K562 (cell line): ENCODE measurements at regions not wholly inside any gene's neighbourhood (a gene's known extent, or its start where the extent isn't known, plus 50 kb on each side); places are given as distances from the start of the nearest gene placed in this dataset.

Experiments used
- ATAC-seq: fragments of 200-7000 bp; cut with Tn5 transposase; 3 replicates; pipeline ENCODE4 v1.9.1; 2020; ENCODE audit warnings: moderate library complexity
- BruUV-seq: library from RNA; stranded (reverse); fragments of 400-500 nt; replicated peaks from 2 replicates; lab custom pipeline; 2021; lab: Mats Ljungman, UMichigan
- CTCF ChIA-PET: fragments of 300-600 bp; formaldehyde crosslinking; extraction: SDS; loops from one replicate; lab custom pipeline; 2021; ENCODE audit warnings: low intra/inter-chr PET ratio; lab: Yijun Ruan, JAX
- POLR2A ChIA-PET: fragments of 300-600, 350-650 bp; sonication (Branson Sonifier 250); formaldehyde crosslinking; extraction: SDS; loops from one replicate; lab custom pipeline; 2021; ENCODE audit warnings: antibody characterized with exemption, inconsistent platforms; lab: Yijun Ruan, JAX
- DNase-seq, 4 experiments: peaks; one replicate each; pipeline versions ENCODE4 v3.0.0 to v3.0.0-alpha.2; 2011 to 2018; ENCODE audit warnings: low spot score in 3 of 4, mixed read lengths in 3 of 4; ENCODE audit errors: extremely low read depth in 1 of 4
- FAIRE-seq: peaks from 2 replicates; lab custom pipeline; 2011; peaks lifted over from hg19 to GRCh38; lab: Jason Lieb, UNC
- H2AFZ ChIP-seq: 2 replicates; pipeline ENCODE4 v1.6.0; 2011; ENCODE audit warnings: low read depth, low read length, control low read depth, inconsistent platforms
- H3K27ac ChIP-seq: fragments of 200-600 bp; 3 replicates; pipeline ENCODE4 v1.8.0; 2011; ENCODE audit warnings: low read depth, mild to moderate bottlenecking, control low read depth, inconsistent platforms, low read length, moderate library complexity, mixed read lengths; ENCODE audit errors: extremely low read depth
- H3K27me3 ChIP-seq, 2 experiments: fragments of 300-600 bp in 1 of 2; 2 replicates in 1 of 2; 3 replicates in 1 of 2; pipeline versions ENCODE4 v1.6.0 to v1.8.0; 2011; ENCODE audit warnings: inconsistent platforms in 2 of 2, low read length in 2 of 2, mild to moderate bottlenecking in 1 of 2, mixed read lengths in 1 of 2, moderate library complexity in 1 of 2; ENCODE audit not compliant: control insufficient read depth in 2 of 2, insufficient read depth in 2 of 2
- H3K36me3 ChIP-seq: fragments of 300-600 bp; 3 replicates; pipeline ENCODE4 v1.8.0; 2011; ENCODE audit warnings: mild to moderate bottlenecking, low read length, inconsistent platforms; ENCODE audit not compliant: control insufficient read depth, insufficient read depth
- H3K4me1 ChIP-seq, 2 experiments: fragments of 200-600 bp in 1 of 2; replicated peaks in 1 of 2; 2 replicates in 1 of 2; 3 replicates in 1 of 2; pipeline versions ENCODE4 v1.5.1 to v1.8.0; 2011; ENCODE audit warnings: inconsistent platforms in 2 of 2, low read length in 2 of 2, mild to moderate bottlenecking in 1 of 2, mixed read lengths in 1 of 2, moderate library complexity in 1 of 2; ENCODE audit not compliant: control insufficient read depth in 2 of 2, insufficient read depth in 2 of 2
- H3K4me2 ChIP-seq: 2 replicates; pipeline ENCODE4 v1.6.1; 2011; ENCODE audit warnings: low read length, control low read depth, inconsistent platforms, mixed read lengths; ENCODE audit not compliant: insufficient read depth
- H3K4me3 ChIP-seq: fragments of 200-600 bp; sonication (generic), shearing (Covaris generic); 2 replicates; pipeline ENCODE4 v1.5.1; 2016; ENCODE audit warnings: control low read depth, inconsistent platforms
- H3K79me2 ChIP-seq: fragments of 200-600 bp; 3 replicates; pipeline ENCODE4 v1.8.0; 2011; ENCODE audit warnings: low read length, inconsistent platforms; ENCODE audit not compliant: control insufficient read depth, insufficient read depth
- H3K9ac ChIP-seq, 2 experiments: 2 replicates each; pipeline versions ENCODE4 v1.6.0 to v1.6.1; 2011; ENCODE audit warnings: low read depth in 2 of 2, low read length in 2 of 2, control low read depth in 1 of 2, inconsistent platforms in 1 of 2, mild to moderate bottlenecking in 1 of 2, mixed read lengths in 1 of 2; ENCODE audit not compliant: insufficient read depth in 1 of 2
- H3K9me1 ChIP-seq: one replicate; pipeline ENCODE4 v1.6.0; 2011; ENCODE audit warnings: inconsistent platforms, mild to moderate bottlenecking, low read length, moderate library complexity; ENCODE audit not compliant: control insufficient read depth, insufficient read depth
- H3K9me3 ChIP-seq: replicated peaks from 2 replicates; pipeline ENCODE4 v1.5.1; 2011; ENCODE audit warnings: low read depth, low read length, inconsistent platforms; ENCODE audit not compliant: control insufficient read depth, insufficient read depth
- H4K20me1 ChIP-seq: replicated peaks from 2 replicates; pipeline ENCODE4 v1.6.1; 2011; ENCODE audit warnings: low read length, inconsistent platforms, mixed read lengths; ENCODE audit not compliant: control insufficient read depth, insufficient read depth
- CEBPG ChIP-seq, 3 experiments: fragments of 200-800 bp in 1 of 3; sonication (Bioruptor generic) in 1 of 3; sonication (generic) in 1 of 3; formaldehyde crosslinking in 1 of 3; IDR thresholded peaks in 2 of 3; conservative IDR thresholded peaks in 1 of 3; 2 replicates each; pipeline versions ENCODE4 v1.6.1 to v1.8.0; 2016 to 2022; ENCODE audit warnings: missing compliant biosample characterization in 2 of 3, missing genetic modification characterization in 2 of 3, mild to moderate bottlenecking in 1 of 3, missing genetic modification reagents in 1 of 3
- CXXC5 ChIP-seq: fragments of 250-450 bp; sonication (Bioruptor Pico); IDR thresholded peaks from 2 replicates; pipeline ENCODE4 v1.8.0; 2022; ENCODE audit warnings: inconsistent platforms, mild to moderate bottlenecking, moderate library complexity
- ETV5 ChIP-seq: sonication (generic); formaldehyde crosslinking; IDR thresholded peaks from 2 replicates; pipeline ENCODE4 v1.4.0; 2020; ENCODE audit warnings: low read depth, mild to moderate bottlenecking, missing genetic modification reagents
- EZH2 ChIP-seq: IDR thresholded peaks from 2 replicates; pipeline ENCODE4 v1.6.1; 2012; ENCODE audit warnings: low read depth, mild to moderate bottlenecking, inconsistent platforms, low read length, borderline replicate concordance
- MYC ChIP-seq, 2 experiments: fragments of 250-450 bp in 1 of 2; sonication (Bioruptor Pico) in 1 of 2; IDR thresholded peaks; 2 replicates each; pipeline versions ENCODE4 v1.5.1 to v1.6.1; 2012 to 2021; ENCODE audit warnings: low read depth in 2 of 2, borderline replicate concordance in 1 of 2, improper control_type of control experiment in 1 of 2, low read length in 1 of 2, mild to moderate bottlenecking in 1 of 2, moderate library complexity in 1 of 2
- ZNF174 ChIP-seq: fragments of 250-450 bp; sonication (Bioruptor Pico); IDR thresholded peaks from 2 replicates; pipeline ENCODE4 v1.4.0; 2020; ENCODE audit warnings: mild to moderate bottlenecking
- ZNF551 ChIP-seq: fragments of 250-450 bp; sonication (Bioruptor Pico); IDR thresholded peaks from 2 replicates; pipeline ENCODE4 v1.5.0; 2021; ENCODE audit warnings: mild to moderate bottlenecking, moderate library complexity
- WGBS: fragments of 100-300 bp; shearing (Covaris generic); methylation state at CpG from one replicate; pipeline ENCODE4 v1.1.6; 2016; ENCODE audit warnings: low coverage, mixed read lengths; ENCODE audit not compliant: insufficient coverage; ENCODE audit errors: missing lambda C conversion rate; 5-methylcytosine and 5-hydroxymethylcytosine counted together
- in situ Hi-C: fragments of 300-500 bp; cut with MboI; formaldehyde crosslinking; loops from 4 replicates; pipeline ENCODE4 v1.15.0; 2018; ENCODE audit warnings: inconsistent platforms, mixed read lengths
- intact Hi-C: fragments of 100-400 bp; cut with micrococcal nuclease; formaldehyde crosslinking; loops from 2 replicates; pipeline ENCODE4 v1.14.2; 2022
- TF ChIP-seq, protein P1 (sequence below), 3 experiments: IDR thresholded peaks in 2 of 3; conservative IDR thresholded peaks in 1 of 3; 2 replicates each; pipeline ENCODE4 v1.5.1; 2011 to 2012; ENCODE audit warnings: low read length in 3 of 3, mild to moderate bottlenecking in 3 of 3, control low read depth in 2 of 3, improper control_type of control experiment in 1 of 3, inconsistent platforms in 1 of 3, low read depth in 1 of 3, mixed read lengths in 1 of 3, moderate library complexity in 1 of 3; ENCODE audit not compliant: insufficient read depth in 2 of 3
- TF ChIP-seq, protein P2 (sequence below): IDR thresholded peaks from 2 replicates; pipeline ENCODE4 v1.6.1; 2011; ENCODE audit not compliant: insufficient read length; ENCODE audit errors: extremely low read depth

DNA sequence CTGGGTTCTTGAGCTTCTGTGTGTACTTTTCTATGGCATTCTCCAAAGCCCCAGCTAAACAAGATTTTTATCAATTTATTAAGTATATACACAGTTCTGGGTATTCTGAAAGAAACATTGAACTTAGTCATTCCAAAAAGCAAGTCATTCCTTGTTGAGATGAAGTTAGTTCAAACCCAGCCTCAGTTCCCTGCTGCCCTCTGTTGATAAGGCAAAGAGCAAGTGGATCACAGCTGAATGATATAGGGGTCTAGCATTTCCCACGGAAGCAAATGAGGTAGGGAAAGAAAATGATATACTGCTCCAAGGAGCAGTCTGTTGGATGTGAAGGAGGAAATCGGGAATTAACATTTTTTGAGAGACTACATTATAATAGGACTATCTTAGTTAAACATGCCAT lies 841.8 kb upstream of the TENM4 start:
- intact Hi-C loops, result no loop called here
- H2AFZ ChIP-seq, result no peak overlapping the region

More for the DNA sequence above, 841.8 kb upstream of the TENM4 start:
- no peaks in the 10 kb centered on the region for H3K36me3 ChIP-seq
- no peaks in the 10 kb centered on the region for H3K27me3 ChIP-seq
- in situ Hi-C loops, result no loop called here
- CTCF ChIA-PET, result no interaction called here
- no peak for TF ChIP-seq CXXC5 (CRISPR knock-in tag)
- TF ChIP-seq, protein P1, sequence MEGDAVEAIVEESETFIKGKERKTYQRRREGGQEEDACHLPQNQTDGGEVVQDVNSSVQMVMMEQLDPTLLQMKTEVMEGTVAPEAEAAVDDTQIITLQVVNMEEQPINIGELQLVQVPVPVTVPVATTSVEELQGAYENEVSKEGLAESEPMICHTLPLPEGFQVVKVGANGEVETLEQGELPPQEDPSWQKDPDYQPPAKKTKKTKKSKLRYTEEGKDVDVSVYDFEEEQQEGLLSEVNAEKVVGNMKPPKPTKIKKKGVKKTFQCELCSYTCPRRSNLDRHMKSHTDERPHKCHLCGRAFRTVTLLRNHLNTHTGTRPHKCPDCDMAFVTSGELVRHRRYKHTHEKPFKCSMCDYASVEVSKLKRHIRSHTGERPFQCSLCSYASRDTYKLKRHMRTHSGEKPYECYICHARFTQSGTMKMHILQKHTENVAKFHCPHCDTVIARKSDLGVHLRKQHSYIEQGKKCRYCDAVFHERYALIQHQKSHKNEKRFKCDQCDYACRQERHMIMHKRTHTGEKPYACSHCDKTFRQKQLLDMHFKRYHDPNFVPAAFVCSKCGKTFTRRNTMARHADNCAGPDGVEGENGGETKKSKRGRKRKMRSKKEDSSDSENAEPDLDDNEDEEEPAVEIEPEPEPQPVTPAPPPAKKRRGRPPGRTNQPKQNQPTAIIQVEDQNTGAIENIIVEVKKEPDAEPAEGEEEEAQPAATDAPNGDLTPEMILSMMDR (IDR thresholded peaks at IDR 0.05 in 2 of 3, conservative IDR thresholded peaks at IDR 0.05 in 1 of 3; ENCODE audit: insufficient read depth in 2 of 3, low read depth in 1 of 3, low read length in 3 of 3), result no peak
- TF ChIP-seq ZNF174 (CRISPR knock-in tag), result no peak
- no peak for TF ChIP-seq EZH2
- TF ChIP-seq ZNF551 (CRISPR knock-in tag), result no peak
- no peak for TF ChIP-seq MYC (IDR thresholded peaks at IDR 0.05; ENCODE audit: low read depth, low read length)
- no peak for TF ChIP-seq MYC (CRISPR knock-in tag; IDR thresholded peaks at IDR 0.05; ENCODE audit: borderline replicate concordance, low read depth)
- TF ChIP-seq, protein P2, sequence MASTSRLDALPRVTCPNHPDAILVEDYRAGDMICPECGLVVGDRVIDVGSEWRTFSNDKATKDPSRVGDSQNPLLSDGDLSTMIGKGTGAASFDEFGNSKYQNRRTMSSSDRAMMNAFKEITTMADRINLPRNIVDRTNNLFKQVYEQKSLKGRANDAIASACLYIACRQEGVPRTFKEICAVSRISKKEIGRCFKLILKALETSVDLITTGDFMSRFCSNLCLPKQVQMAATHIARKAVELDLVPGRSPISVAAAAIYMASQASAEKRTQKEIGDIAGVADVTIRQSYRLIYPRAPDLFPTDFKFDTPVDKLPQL, result no peak
- no peak for TF ChIP-seq CEBPG (CRISPR knock-in tag; IDR thresholded peaks at IDR 0.05)
- no peak for TF ChIP-seq CEBPG (tag; conservative IDR thresholded peaks at IDR 0.05 in 1 of 2, IDR thresholded peaks at IDR 0.05 in 1 of 2)
- TF ChIP-seq ETV5, result no peak
- H3K4me2 ChIP-seq, result no peak overlapping the region
- no peaks in the 10 kb centered on the region for H3K79me2 ChIP-seq
- H3K9me3 ChIP-seq, result no peaks in the 10 kb centered on the region
- H3K27ac ChIP-seq, result no peak overlapping the region
- no peaks in the 10 kb centered on the region for H3K9me1 ChIP-seq
- H3K4me3 ChIP-seq, result no peak overlapping the region
- POLR2A ChIA-PET, result no interaction called here
- no peaks in the 10 kb centered on the region for H4K20me1 ChIP-seq
- no peak for ATAC-seq
- 0% methylated on average over 2 of the region's 2 CpGs for WGBS
- no peak for DNase-seq
- no peaks in the 10 kb centered on the region for H3K4me1 ChIP-seq
- FAIRE-seq, result no peak
- no peak overlapping the region for H3K9ac ChIP-seq
- no TSS peak for BruUV-seq
